ENCODE measurements at regions not wholly inside any gene's neighbourhood (a gene's known extent, or its start where the extent isn't known, plus 50 kb on each side); places are given as distances from the start of the nearest gene placed in this dataset.

DNA sequence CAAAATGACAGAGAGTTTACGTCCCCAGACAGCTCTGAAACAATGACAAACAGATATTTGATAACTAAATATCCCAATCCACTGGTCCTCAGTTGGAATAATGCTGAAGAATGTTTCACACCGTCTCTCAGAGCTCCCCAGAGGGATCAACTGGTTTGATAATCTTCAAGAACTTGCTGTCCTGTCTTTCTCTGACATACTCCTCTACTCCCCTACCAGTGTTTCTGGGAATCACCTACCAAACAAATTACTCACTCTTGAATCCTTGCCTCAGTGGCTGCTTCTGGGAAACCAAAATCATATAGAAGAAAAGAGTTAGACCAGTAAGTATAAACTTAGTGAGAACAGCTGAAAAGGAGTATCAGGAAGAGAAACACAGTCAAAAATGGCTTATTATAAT lies 469.7 kb upstream of the JAG1 start (continued):
- TF ChIP-seq, protein P1, sequence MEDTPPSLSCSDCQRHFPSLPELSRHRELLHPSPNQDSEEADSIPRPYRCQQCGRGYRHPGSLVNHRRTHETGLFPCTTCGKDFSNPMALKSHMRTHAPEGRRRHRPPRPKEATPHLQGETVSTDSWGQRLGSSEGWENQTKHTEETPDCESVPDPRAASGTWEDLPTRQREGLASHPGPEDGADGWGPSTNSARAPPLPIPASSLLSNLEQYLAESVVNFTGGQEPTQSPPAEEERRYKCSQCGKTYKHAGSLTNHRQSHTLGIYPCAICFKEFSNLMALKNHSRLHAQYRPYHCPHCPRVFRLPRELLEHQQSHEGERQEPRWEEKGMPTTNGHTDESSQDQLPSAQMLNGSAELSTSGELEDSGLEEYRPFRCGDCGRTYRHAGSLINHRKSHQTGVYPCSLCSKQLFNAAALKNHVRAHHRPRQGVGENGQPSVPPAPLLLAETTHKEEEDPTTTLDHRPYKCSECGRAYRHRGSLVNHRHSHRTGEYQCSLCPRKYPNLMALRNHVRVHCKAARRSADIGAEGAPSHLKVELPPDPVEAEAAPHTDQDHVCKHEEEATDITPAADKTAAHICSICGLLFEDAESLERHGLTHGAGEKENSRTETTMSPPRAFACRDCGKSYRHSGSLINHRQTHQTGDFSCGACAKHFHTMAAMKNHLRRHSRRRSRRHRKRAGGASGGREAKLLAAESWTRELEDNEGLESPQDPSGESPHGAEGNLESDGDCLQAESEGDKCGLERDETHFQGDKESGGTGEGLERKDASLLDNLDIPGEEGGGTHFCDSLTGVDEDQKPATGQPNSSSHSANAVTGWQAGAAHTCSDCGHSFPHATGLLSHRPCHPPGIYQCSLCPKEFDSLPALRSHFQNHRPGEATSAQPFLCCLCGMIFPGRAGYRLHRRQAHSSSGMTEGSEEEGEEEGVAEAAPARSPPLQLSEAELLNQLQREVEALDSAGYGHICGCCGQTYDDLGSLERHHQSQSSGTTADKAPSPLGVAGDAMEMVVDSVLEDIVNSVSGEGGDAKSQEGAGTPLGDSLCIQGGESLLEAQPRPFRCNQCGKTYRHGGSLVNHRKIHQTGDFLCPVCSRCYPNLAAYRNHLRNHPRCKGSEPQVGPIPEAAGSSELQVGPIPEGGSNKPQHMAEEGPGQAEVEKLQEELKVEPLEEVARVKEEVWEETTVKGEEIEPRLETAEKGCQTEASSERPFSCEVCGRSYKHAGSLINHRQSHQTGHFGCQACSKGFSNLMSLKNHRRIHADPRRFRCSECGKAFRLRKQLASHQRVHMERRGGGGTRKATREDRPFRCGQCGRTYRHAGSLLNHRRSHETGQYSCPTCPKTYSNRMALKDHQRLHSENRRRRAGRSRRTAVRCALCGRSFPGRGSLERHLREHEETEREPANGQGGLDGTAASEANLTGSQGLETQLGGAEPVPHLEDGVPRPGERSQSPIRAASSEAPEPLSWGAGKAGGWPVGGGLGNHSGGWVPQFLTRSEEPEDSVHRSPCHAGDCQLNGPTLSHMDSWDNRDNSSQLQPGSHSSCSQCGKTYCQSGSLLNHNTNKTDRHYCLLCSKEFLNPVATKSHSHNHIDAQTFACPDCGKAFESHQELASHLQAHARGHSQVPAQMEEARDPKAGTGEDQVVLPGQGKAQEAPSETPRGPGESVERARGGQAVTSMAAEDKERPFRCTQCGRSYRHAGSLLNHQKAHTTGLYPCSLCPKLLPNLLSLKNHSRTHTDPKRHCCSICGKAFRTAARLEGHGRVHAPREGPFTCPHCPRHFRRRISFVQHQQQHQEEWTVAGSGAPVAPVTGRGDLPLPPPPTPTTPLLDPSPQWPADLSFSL (CRISPR knock-in tag; IDR thresholded peaks at IDR 0.05) = no peak
- TF ChIP-seq ZNF296 (CRISPR knock-in tag; conservative IDR thresholded peaks at IDR 0.05) = no peak
- no peak for TF ChIP-seq SRF (IDR thresholded peaks at IDR 0.05; ENCODE audit: low read depth, low read length)
- TF ChIP-seq ZC3H13 (CRISPR knock-in tag; IDR thresholded peaks at IDR 0.05) = no peak
- TF ChIP-seq ZNF891 (CRISPR knock-in tag; IDR thresholded peaks at IDR 0.05) = no peak
- TF ChIP-seq TBP (CRISPR knock-in tag; IDR thresholded peaks at IDR 0.05) = no peak

DNA sequence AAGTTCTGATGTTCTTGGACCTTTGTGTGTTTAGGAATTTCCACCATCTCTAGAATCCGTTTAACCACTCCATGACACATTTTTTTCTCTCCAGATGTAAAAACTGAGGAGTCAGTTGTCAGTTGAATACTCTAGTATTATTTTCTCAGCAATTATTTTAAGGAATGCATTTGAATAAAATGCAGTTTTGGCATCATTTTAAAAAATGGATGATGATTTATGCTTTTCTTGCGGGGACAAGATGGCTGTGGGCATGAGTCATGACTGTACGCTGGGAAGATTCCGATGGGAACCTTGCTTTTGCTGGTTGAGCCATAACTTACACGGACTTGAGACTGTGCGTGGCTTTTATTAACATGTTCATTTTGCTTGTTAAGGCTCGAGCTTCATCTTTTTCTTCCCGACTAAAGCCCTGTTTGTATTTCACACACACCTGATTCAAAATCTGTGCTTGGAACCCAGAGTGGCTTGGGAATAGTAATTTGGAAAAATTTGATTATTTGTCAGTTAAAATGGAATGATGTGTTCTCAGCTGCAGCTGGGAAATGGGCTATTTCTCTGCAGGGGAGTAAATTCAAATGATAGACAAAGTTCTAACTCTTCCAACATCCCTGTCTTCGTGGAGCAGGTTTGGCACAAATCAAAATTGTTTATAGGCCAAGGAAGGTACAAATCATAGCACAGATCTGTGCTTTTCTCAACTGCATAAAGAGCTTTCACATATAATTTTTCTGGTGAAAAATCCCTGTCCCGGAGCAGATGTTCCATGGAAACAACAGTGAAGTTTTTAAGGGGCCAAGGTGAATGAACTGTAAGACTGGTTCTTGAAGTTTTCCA lies 470.5 kb upstream of the JAG1 start:
- in situ Hi-C loops (cut with HindIII; ENCODE audit: extremely low pct_ligation_motif_present, low pct_unique_long_range_greater_than_20kb) (no loop called here), intact Hi-C loops (cut with micrococcal nuclease; ENCODE audit: unreplicated experiment) (no loop called here)
- no peak for DNase-seq (ENCODE audit: low spot score)
- Histone ChIP-seq H3K36me3 (replicated peaks in 1 of 2; ENCODE audit: control insufficient read depth in 1 of 2, insufficient read depth in 2 of 2, low read length in 2 of 2) (no peaks in the 10 kb centered on the region), H4K20me1 (ENCODE audit: insufficient read depth, low read length) (no peaks in the 10 kb centered on the region), H3K9me3 (ENCODE audit: low read length) (no peaks in the 10 kb centered on the region), H3K4me3 (replicated peaks in 1 of 3; ENCODE audit: insufficient read depth in 1 of 3, low read depth in 2 of 3, low read length in 3 of 3) (no peak overlapping the region), H3K27me3 (ENCODE audit: control insufficient read depth in 1 of 2, insufficient read depth in 2 of 2, low read length in 2 of 2) (no peaks in the 10 kb centered on the region; a peak in 1 of 5 replicates), H3K27ac (ENCODE audit: extremely low read length, insufficient read depth, low read length) (no peak overlapping the region), H3K4me2 (ENCODE audit: low read depth, low read length) (no peak overlapping the region), H3K79me2 (ENCODE audit: insufficient read depth, low read length) (no peaks in the 10 kb centered on the region), H2AFZ (ENCODE audit: low read length) (no peak overlapping the region), H3K9ac (ENCODE audit: insufficient read depth, low read depth, low read length) (no peak overlapping the region), H3K4me1 (ENCODE audit: insufficient read depth, low read length) (no peaks in the 10 kb centered on the region)
- 5% methylated on average over 10 of the region's 10 CpGs for WGBS (ENCODE audit: low lambda C conversion rate)
- ATAC-seq = no peak
- BruUV-seq (replicated peaks) = no TSS peak
- TF ChIP-seq HNRNPL (IDR thresholded peaks at IDR 0.05; ENCODE audit: low read depth, low read length) (no peak), ZNF263 (CRISPR knock-in tag; IDR thresholded peaks at IDR 0.05) (no peak), RBFOX2 (IDR thresholded peaks at IDR 0.05; ENCODE audit: low read depth, low read length) (no peak)
- TF ChIP-seq, protein P2, sequence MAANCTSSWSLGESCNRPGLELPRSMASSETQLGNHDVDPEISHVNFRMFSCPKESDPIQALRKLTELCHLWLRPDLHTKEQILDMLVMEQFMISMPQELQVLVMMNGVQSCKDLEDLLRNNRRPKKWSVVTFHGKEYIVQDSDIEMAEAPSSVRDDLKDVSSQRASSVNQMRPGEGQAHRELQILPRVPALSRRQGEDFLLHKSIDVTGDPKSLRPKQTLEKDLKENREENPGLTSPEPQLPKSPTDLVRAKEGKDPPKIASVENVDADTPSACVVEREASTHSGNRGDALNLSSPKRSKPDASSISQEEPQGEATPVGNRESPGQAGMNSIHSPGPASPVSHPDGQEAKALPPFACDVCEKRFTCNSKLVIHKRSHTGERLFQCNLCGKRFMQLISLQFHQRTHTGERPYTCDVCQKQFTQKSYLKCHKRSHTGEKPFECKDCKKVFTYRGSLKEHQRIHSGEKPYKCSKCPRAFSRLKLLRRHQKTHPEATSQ (CRISPR knock-in tag; IDR thresholded peaks at IDR 0.05; ENCODE audit: borderline replicate concordance) = no peak
- no peak for FAIRE-seq
- ChIA-PET CTCF (ENCODE audit: low intra/inter-chr PET ratio, low total read pairs) (no interaction called here), POLR2A (no interaction called here)
